Hepatic stellate cell (primary cell): ENCODE measurements at regions not wholly inside any gene's neighbourhood (a gene's known extent, or its start where the extent isn't known, plus 50 kb on each side); places are given as distances from the start of the nearest gene placed in this dataset.
"Not testable (repeated sequence)": the region's sequence is repeated elsewhere in the genome, so short reads cannot be mapped to it uniquely, and the experiment has no call there.

ENCODE experiments used
- DNase-seq: peaks from one replicate; pipeline ENCODE4 v3.0.0; 2011; ENCODE audit warnings: low spot score

- DNase-seq = not testable (repeated sequence)
These were observed 134.3 kb upstream of the OR4C13 start for GRCh38 chr11:49817705-49818430.

DNA sequence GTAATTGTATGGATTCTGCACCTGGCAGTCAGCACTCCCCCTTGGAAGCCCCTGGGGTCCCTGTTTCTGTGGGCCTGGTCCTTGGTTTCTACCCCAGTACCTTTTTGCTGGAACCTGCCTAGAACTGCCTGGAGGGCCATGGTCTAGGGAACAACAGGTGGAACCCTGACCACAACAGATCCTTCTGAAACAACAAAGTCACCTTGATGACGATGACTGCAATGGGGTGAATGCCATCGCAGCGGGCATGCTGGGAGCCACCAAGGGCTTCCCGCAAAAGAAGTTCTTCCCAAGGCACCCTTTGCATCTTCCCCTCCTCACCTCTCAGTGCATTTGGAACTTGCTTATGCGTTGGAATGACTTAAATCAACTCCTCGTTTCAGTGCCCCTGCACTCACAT, 129.0 kb upstream of the OR4C13 start:
- not testable (repeated sequence) for DNase-seq

GRCh38 chr11:49850541-49850940, 101.7 kb upstream of the OR4C13 start:
- DNase-seq = not testable (repeated sequence)

DNA sequence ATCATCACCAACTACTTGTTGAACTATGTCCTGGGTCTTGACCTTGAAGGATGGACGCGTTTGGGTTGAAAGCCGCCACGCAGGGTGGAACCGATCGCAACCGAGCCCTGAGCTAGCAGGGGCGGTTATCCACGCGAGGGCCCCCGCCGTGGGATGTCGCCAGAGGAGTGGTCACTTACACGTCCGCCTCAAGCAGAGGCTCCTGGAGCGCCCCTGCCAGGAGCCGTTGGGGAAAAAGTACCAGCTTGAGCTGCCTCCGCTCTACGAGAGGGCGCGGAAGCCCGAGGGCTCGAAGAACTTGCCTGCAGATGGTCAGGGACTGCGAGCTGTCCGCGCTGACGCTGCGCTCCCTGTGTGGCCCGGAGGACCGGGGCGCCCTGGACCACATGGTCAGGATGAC, 100.7 kb upstream of the OR4C13 start:
- DNase-seq = no peak

GRCh38 chr11:49851971-49852389, 100.2 kb upstream of the OR4C13 start:
- DNase-seq = no peak

DNA sequence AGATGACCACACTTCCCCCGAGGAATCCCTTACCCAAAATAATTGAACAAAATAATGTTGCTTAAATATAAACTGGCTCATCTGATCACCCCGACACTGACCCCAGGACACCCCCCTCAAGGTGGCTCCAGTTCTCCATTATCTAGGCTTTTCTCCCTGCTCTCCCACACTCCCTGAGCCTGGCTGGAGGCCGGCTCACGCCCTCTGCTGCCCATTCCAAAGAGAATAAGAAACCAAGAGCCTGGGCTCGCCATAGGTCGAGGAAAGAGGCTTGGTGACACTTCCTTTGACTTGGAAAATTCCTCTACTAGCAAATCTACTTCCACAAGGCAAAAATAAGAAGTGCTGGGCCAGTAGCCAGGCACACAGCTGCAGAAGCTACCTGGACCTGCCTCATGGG, 63.3 kb upstream of the OR4C13 start:
- not testable (repeated sequence) for DNase-seq

GRCh38 chr11:49891910-49892671, 60.1 kb upstream of the OR4C13 start:
- DNase-seq = not testable (repeated sequence)

DNA sequence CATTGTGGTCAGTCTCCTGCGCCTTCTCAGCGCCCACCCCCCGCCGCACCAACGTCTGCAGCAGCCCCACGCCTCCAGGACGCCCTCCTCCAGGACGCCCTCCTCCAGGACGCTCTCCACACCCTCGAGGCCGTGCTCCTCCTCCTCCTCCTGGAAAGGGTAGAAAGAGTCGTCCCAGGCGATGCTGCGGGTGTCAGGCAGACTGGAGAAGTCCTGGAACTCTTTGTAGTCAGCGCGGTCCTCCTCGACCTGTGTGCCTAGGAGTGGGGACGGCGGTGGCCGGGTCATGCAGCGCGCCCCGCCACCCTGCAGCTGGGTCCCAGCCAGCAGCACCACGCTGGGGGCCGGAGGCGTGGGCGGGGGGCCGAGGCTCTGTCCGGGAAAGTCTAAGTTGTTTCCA, 58.7 kb upstream of the OR4C13 start:
- not testable (repeated sequence) for DNase-seq
